Testis (tissue), 2 donors: ENCODE measurements at regions not wholly inside any gene's neighbourhood (a gene's known extent, or its start where the extent isn't known, plus 50 kb on each side); places are given as distances from the start of the nearest gene placed in this dataset.

ENCODE experiments used
- CTCF ChIP-seq, 3 experiments: fragments of 450-650 bp in 2 of 3; fragments of 200-600 bp in 1 of 3; sonication (generic) in 1 of 3; IDR thresholded peaks; one replicate each; pipeline ENCODE4 v1.5.1; 2016 to 2019; ENCODE audit warnings: antibody characterized with exemption in 3 of 3, mild to moderate bottlenecking in 2 of 3, moderate library complexity in 1 of 3
- POLR2A ChIP-seq: fragments of 450-650 bp; IDR thresholded peaks from one replicate; pipeline ENCODE4 v1.6.1; 2017; ENCODE audit warnings: antibody characterized with exemption, mild to moderate bottlenecking, moderate library complexity

GRCh38 chr1:181219938-181220337 is 131.4 kb downstream of the IER5 start:
- TF ChIP-seq POLR2A (no peak), CTCF (IDR thresholded peaks at IDR 0.05) (no peak)
